Lung (tissue), 11 donors: ENCODE measurements at regions not wholly inside any gene's neighbourhood (a gene's known extent, or its start where the extent isn't known, plus 50 kb on each side); places are given as distances from the start of the nearest gene placed in this dataset.
A peak's percentile ranks its signal among the peaks of the same experiment; 100 is the strongest.
"Not testable (repeated sequence)": the region's sequence is repeated elsewhere in the genome, so short reads cannot be mapped to it uniquely, and the experiment has no call there.

Experiments used
- ATAC-seq: fragments of 200-7000 bp; cut with Tn5 transposase; one replicate; pipeline ENCODE4 v1.9.1; 2020; ENCODE audit warnings: moderate number of reproducible peaks; ENCODE audit not compliant: insufficient read depth, low FRiP score
- DNase-seq, 3 donors: peaks; one replicate each; pipeline ENCODE4 v3.0.0-alpha.2; 2013 to 2017
- H3K27ac ChIP-seq, 2 donors: one replicate each; pipeline ENCODE4 v1.5.1; 2013; ENCODE audit warnings: mild to moderate bottlenecking in 2 of 2, moderate library complexity in 2 of 2, control low read depth in 1 of 2, inconsistent platforms in 1 of 2, low read depth in 1 of 2, low read length in 1 of 2
- H3K27me3 ChIP-seq, 3 donors: one replicate each; pipeline ENCODE4 v1.5.1; 2013; ENCODE audit warnings: low read length in 2 of 3; ENCODE audit not compliant: control insufficient read depth in 3 of 3, insufficient read depth in 3 of 3
- H3K36me3 ChIP-seq, 4 donors: one replicate each; pipeline ENCODE4 v1.5.1; 2013; ENCODE audit warnings: low read length in 4 of 4, mild to moderate bottlenecking in 1 of 4, moderate library complexity in 1 of 4; ENCODE audit not compliant: control insufficient read depth in 4 of 4, insufficient read depth in 4 of 4
- H3K4me1 ChIP-seq, 5 donors: one replicate each; pipeline ENCODE4 v1.5.1; 2013; ENCODE audit warnings: low read length in 5 of 5, mild to moderate bottlenecking in 2 of 5, moderate library complexity in 1 of 5; ENCODE audit not compliant: control insufficient read depth in 5 of 5, insufficient read depth in 5 of 5
- H3K4me3 ChIP-seq: one replicate; pipeline ENCODE4 v1.5.1; 2013; ENCODE audit warnings: mild to moderate bottlenecking, control low read depth, moderate library complexity
- H3K9ac ChIP-seq, 2 donors: one replicate each; pipeline ENCODE4 v1.5.1; 2013; ENCODE audit warnings: low read length in 2 of 2, control low read depth in 1 of 2; ENCODE audit not compliant: insufficient read depth in 1 of 2
- H3K9me3 ChIP-seq, 4 donors: one replicate each; pipeline ENCODE4 v1.5.1; 2013; ENCODE audit warnings: low read length in 3 of 4, mild to moderate bottlenecking in 1 of 4, moderate library complexity in 1 of 4; ENCODE audit not compliant: control insufficient read depth in 4 of 4, insufficient read depth in 3 of 4
- WGBS, 2 donors: extraction: QIAGEN DNeasy Blood & Tissue Kit; methylation state at CpG; one replicate each; pipeline ENCODE4 v1.1.7; 2013; 5-methylcytosine and 5-hydroxymethylcytosine counted together
- TF ChIP-seq, protein P1 (sequence below): IDR thresholded peaks from 2 replicates; pipeline ENCODE4 v1.5.1; 2012; ENCODE audit warnings: mild to moderate bottlenecking; ENCODE audit errors: control extremely low read depth, extremely low read depth
- donor health status: control.
- donor health status: control.
- donor health status: Bipolar disorder and iron deficiency.
- donor health status: healthy.
- donor health status: DM: yes; HTN: yes; CAD: no.

DNA sequence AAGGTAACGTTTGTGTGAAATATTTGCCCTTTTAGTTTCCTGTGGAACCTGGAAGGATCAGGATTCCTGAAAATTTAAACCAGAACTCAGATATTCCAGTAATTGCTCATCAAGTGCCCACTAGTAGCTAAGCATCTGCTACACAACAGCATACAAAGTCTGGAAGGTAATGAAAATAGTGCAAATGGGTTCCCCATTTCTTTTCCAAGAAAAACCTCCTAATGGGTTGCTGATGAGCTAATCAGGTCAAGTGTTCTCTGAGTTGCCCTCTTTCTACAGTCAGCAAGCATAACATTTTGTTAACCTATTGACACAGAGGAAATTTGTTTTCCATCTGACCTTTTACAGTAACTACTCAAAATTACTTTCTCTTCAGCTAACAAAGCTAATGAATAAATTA, 83.6 kb upstream of the PMCH start:
- TF ChIP-seq, protein P1, sequence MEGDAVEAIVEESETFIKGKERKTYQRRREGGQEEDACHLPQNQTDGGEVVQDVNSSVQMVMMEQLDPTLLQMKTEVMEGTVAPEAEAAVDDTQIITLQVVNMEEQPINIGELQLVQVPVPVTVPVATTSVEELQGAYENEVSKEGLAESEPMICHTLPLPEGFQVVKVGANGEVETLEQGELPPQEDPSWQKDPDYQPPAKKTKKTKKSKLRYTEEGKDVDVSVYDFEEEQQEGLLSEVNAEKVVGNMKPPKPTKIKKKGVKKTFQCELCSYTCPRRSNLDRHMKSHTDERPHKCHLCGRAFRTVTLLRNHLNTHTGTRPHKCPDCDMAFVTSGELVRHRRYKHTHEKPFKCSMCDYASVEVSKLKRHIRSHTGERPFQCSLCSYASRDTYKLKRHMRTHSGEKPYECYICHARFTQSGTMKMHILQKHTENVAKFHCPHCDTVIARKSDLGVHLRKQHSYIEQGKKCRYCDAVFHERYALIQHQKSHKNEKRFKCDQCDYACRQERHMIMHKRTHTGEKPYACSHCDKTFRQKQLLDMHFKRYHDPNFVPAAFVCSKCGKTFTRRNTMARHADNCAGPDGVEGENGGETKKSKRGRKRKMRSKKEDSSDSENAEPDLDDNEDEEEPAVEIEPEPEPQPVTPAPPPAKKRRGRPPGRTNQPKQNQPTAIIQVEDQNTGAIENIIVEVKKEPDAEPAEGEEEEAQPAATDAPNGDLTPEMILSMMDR = no peak
- Histone ChIP-seq H3K36me3 (no peaks in the 10 kb centered on the region), H3K27me3 (no peaks in the 10 kb centered on the region), H3K27ac (no peak overlapping the region), H3K9ac (no peak overlapping the region), H3K4me3 (no peak overlapping the region), H3K4me1 (no peaks in the 10 kb centered on the region), H3K9me3 (no peaks in the 10 kb centered on the region)
- no peak for ATAC-seq
- WGBS, 2 donors = 62 to 69% methylated on average over 1 of the region's 1 CpG
- DNase-seq = no peak

DNA sequence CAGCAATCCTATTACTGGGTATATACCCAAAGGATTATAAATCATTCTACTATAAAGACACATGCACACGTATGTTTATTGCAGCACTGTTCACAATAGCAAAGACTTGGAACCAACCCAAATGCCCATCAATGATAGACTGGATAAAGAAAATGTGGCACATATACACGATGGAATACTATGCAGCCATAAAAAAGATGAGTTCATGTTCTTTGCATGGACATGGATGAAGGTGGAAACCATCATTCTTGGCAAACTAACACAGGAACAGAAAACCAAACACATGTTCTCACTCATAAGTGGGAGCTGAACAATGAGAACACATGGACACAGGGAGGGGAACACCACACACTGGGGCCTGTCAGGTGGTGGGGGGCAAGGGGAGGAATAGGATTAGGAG, 58.1 kb upstream of the PMCH start:
- not testable (repeated sequence) for ATAC-seq, H3K36me3 ChIP-seq, H3K4me1 ChIP-seq, H3K9ac ChIP-seq, H3K4me3 ChIP-seq, H3K27ac ChIP-seq, H3K27me3 ChIP-seq, DNase-seq, H3K9me3 ChIP-seq
- 87 to 95% methylated on average over 1 of the region's 2 CpGs for WGBS, 2 donors

DNA sequence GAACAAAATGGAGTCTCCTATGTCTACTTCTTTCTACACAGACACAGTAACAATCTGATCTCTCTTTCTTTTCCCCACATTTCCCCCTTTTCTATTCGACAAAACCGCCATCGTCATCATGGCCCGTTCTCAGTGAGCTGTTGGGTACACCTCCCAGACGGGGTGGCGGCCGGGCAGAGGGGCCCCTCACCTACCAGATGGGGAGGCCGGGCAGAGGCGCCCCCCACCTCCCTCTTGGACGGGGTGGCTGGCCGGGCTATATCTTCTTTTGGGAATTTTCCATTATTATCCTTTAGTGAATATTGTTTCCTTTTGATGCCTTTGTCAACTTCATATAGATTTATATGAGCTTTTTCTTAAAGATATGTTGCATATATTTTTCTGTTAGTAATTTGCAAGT, 53.4 kb upstream of the PMCH start:
- not testable (repeated sequence) for H3K36me3 ChIP-seq, H3K27ac ChIP-seq, H3K9ac ChIP-seq, ATAC-seq, DNase-seq, H3K27me3 ChIP-seq, H3K4me3 ChIP-seq, H3K4me1 ChIP-seq, H3K9me3 ChIP-seq
- WGBS, 2 donors = 87 to 94% methylated on average over 7 to 9 of the region's 11 CpGs

DNA sequence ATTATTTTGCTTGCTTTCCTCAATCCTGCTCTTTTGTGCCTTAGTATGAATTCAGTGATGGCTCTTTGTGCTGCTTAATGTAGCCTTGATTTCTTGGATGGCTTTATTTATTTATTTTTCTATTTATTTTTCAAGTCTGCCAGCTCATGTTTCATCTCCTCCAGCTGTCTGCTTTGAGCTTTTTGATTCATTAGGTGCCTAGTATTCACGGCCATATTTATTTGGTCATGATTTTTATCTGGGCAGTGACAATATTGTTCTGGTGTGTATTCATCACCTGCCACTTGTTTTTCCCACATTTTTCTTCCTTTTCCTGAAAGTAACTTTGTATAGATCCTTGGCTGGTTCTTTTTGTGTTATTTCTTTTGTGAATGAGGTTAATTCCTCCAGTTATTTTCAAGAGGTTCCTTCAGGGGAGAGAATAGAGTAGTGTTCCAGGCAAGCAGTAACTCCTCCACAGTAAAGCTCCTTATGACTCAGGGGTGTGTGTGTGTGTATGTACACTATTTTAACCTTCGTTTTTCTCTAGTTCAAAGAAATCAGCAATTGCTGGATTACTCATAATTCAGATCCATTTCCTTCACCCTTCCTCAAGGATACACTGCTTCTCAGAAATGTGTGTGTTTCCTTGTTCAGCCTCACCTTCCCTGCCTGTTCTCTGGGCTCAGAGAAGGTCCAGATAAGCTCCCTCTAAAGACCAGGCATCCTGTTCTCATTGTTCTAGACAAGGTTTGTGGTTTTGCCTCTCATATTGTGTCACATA, 51.6 kb upstream of the PMCH start:
- 35 to 47% methylated on average over 2 of the region's 2 CpGs for WGBS, 2 donors
- Histone ChIP-seq H3K4me1 (no peaks in the 10 kb centered on the region), H3K27ac (no peak overlapping the region), H3K9ac (no peak overlapping the region), H3K36me3 (no peaks in the 10 kb centered on the region), H3K27me3 (no peaks in the 10 kb centered on the region), H3K4me3 (no peak overlapping the region), H3K9me3 (peaks cover 0 to 2% (median 0%) of the 10 kb centered on the region in 4 donors)
- TF ChIP-seq, protein P1 = no peak
- peak in 2 of 3 donors; percentile 18 to 34 for DNase-seq
- no peak for ATAC-seq
